C4-2B (cell line): ENCODE measurements at regions not wholly inside any gene's neighbourhood (a gene's known extent, or its start where the extent isn't known, plus 50 kb on each side); places are given as distances from the start of the nearest gene placed in this dataset.

Experiments used
- H3K27ac ChIP-seq: fragments of 450-650 bp; 2 replicates; pipeline ENCODE4 v1.5.1; 2017
- CTCF ChIP-seq: fragments of 450-650 bp; conservative IDR thresholded peaks from 2 replicates; pipeline ENCODE4 v1.5.1; 2017; ENCODE audit warnings: mild to moderate bottlenecking
- ZFX ChIP-seq: fragments of 450-650 bp; IDR thresholded peaks from 2 replicates; pipeline ENCODE4 v1.6.1; 2017

GRCh38 chr22:49689858-49690257 is 137.8 kb downstream of the BRD1 start:
- no peak overlapping the region for H3K27ac ChIP-seq
- no peak for TF ChIP-seq CTCF

GRCh38 chr22:49689255-49689770 is 138.4 kb downstream of the BRD1 start:
- TF ChIP-seq ZFX: no peak
- no peak overlapping the region for H3K27ac ChIP-seq

DNA sequence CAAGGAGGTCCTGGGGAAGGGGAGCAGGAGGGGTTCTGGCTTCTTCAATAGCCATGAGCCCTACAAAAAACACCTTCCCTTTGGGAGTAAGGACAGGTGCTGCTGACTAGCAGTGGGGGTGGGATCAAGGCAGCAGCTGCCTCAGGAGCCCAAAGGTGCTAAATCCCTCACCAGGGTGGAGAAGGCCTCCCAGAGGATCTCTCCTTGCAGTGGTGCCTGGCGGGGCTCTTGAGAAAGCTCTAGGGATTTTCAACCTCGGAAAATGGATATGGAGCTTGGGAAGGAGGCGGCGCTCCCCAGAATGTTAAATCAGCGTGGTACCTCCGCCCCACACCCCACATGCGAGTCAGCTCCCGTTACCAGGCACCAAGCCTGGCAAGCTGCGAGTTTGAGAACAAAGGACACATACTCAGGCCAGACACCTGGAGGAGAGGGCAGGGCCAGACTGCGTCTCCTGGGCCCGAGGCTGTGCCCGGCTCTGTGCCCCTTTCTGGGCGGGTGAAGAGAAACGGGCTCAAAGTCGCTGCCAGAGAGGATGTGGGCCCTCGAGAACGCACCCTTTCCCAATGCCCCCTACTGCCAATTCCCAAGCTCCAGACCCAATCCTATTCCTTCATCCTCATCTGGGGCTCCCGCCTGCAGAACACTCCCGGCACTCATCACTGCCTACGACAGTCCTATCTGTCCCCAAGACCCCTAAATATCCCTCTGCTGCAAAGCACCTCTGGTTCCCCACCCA is 139.0 kb downstream of the BRD1 start:
- H3K27ac ChIP-seq: no peak overlapping the region
- TF ChIP-seq ZFX: no peak
- TF ChIP-seq CTCF: no peak

GRCh38 chr22:49687786-49688515 is 139.7 kb downstream of the BRD1 start:
- no peak for TF ChIP-seq CTCF
- no peak for TF ChIP-seq ZFX

GRCh38 chr22:49687333-49687732 is 140.3 kb downstream of the BRD1 start:
- no peak overlapping the region for H3K27ac ChIP-seq
- TF ChIP-seq ZFX (no peak), CTCF (no peak)

More at GRCh38 chr22:49687786-49688515, 139.7 kb downstream of the BRD1 start:
- H3K27ac ChIP-seq: no peak overlapping the region

DNA sequence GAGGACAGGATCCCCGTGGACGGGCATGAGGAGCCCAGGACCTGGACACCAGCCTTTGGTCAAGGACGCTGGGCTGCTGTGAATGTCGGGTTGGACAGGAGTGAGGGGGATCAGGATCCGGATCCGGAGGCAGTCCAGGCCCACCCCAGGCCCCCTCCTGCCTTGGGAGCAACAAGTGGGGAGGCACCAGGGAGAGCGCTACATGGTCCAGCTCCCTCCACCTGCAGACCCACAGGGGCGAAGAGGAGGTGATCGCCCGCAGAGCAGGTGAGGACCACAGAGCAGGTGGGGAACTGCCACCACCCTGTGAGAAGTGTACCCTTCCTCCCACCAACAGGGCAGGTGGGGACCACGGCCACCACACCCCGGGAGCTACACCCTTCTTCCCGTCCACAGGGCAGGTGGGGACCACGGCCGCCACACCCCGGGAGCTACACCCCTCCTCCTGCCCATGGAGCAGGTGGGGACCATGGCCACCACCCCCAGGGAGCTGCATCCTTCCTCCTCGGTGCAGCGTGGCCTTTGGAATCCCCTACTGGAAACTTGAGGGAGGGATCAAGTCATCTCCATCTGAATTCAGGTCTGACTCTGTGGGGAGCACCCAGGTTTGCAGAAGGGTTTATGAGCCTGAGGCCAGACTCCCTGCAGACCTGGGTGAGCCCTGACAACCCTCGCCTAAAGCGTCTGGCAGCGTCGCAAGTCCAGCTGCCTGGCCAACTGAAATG is 141.0 kb downstream of the BRD1 start:
- TF ChIP-seq ZFX: no peak
- TF ChIP-seq CTCF: no peak
- H3K27ac ChIP-seq: no peak overlapping the region

DNA sequence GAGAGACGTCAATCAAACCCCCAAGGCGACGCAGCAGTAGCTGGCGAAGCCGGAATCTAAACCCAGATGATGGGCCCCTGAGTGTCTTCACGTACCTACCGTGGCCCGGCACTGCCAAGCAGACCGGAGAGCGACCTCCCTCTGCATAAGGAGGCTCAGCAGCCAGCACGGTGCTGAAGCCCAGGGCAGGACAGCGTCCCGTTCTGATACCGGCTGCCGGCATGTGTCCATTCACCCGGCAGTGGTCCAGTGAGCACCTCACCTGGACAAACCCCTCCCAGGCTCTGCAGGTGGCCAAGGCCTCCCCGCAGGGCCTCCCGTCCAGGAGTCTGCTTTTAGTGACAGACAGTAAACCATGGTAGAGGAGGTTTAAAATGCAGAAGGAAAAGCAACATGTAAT is 142.0 kb downstream of the BRD1 start:
- H3K27ac ChIP-seq: no peak overlapping the region
- TF ChIP-seq CTCF (no peak), ZFX (no peak)
